Astrocyte (in vitro differentiated cells and primary cell): ENCODE measurements at regions not wholly inside any gene's neighbourhood (a gene's known extent, or its start where the extent isn't known, plus 50 kb on each side); places are given as distances from the start of the nearest gene placed in this dataset.

Experiments
- DNase-seq: peaks from one replicate; pipeline ENCODE4 v3.0.0-alpha.2; 2010; ENCODE audit warnings: low read depth
- FAIRE-seq: peaks from 2 replicates; lab custom pipeline; 2011; peaks lifted over from hg19 to GRCh38; lab: Jason Lieb, UNC
- H2AFZ ChIP-seq: 2 replicates; pipeline ENCODE4 v1.6.0; 2012; ENCODE audit warnings: low read depth, low read length, inconsistent platforms
- H3K27ac ChIP-seq: 2 replicates; pipeline ENCODE4 v1.5.1; 2011; ENCODE audit warnings: low read depth, low read length, inconsistent platforms
- H3K27me3 ChIP-seq: 2 replicates; pipeline ENCODE4 v1.6.0; 2011; ENCODE audit warnings: low read length, inconsistent platforms; ENCODE audit not compliant: insufficient read depth
- H3K36me3 ChIP-seq: 2 replicates; pipeline ENCODE4 v1.5.1; 2011; ENCODE audit warnings: low read length, inconsistent platforms; ENCODE audit not compliant: insufficient read depth
- H3K4me1 ChIP-seq: 2 replicates; pipeline ENCODE4 v1.5.1; 2011; ENCODE audit warnings: low read length, inconsistent platforms; ENCODE audit not compliant: insufficient read depth
- H3K4me2 ChIP-seq: 2 replicates; pipeline ENCODE4 v1.6.0; 2012; ENCODE audit warnings: low read length, inconsistent platforms
- H3K4me3 ChIP-seq: 2 replicates; pipeline ENCODE4 v1.5.1; 2011; ENCODE audit warnings: low read depth, mild to moderate bottlenecking, low read length, inconsistent platforms; ENCODE audit not compliant: insufficient read depth
- H3K79me2 ChIP-seq: 2 replicates; pipeline ENCODE4 v1.6.0; 2012; ENCODE audit warnings: mild to moderate bottlenecking, low read length, inconsistent platforms; ENCODE audit not compliant: insufficient read depth
- H3K9ac ChIP-seq: 2 replicates; pipeline ENCODE4 v1.6.0; 2012; ENCODE audit warnings: mild to moderate bottlenecking, low read length, inconsistent platforms
- H3K9me3 ChIP-seq: 2 replicates; pipeline ENCODE4 v1.5.1; 2012; ENCODE audit warnings: low read depth, mild to moderate bottlenecking, low read length, inconsistent platforms; ENCODE audit not compliant: insufficient read depth
- H4K20me1 ChIP-seq: 2 replicates; pipeline ENCODE4 v1.6.0; 2012; ENCODE audit warnings: low read length, inconsistent platforms; ENCODE audit not compliant: insufficient read depth
- H3K27ac Mint-ChIP-seq: one replicate; pipeline ENCODE4 v1.8.0; 2021; ENCODE audit warnings: mild to moderate bottlenecking, mixed read lengths; ENCODE audit not compliant: unreplicated experiment
- H3K27me3 Mint-ChIP-seq: one replicate; pipeline ENCODE4 v1.8.0; 2021; ENCODE audit warnings: low read depth, mixed read lengths; ENCODE audit not compliant: unreplicated experiment
- H3K36me3 Mint-ChIP-seq: one replicate; pipeline ENCODE4 v1.8.0; 2021; ENCODE audit warnings: low read depth, mixed read lengths; ENCODE audit not compliant: unreplicated experiment
- H3K4me1 Mint-ChIP-seq: one replicate; pipeline ENCODE4 v1.8.0; 2021; ENCODE audit warnings: low read depth, mixed read lengths; ENCODE audit not compliant: unreplicated experiment
- H3K4me3 Mint-ChIP-seq: one replicate; pipeline ENCODE4 v1.8.0; 2021; ENCODE audit warnings: mild to moderate bottlenecking, moderate library complexity, mixed read lengths; ENCODE audit not compliant: unreplicated experiment
- H3K9me3 Mint-ChIP-seq: one replicate; pipeline ENCODE4 v1.8.0; 2021; ENCODE audit warnings: mild to moderate bottlenecking, mixed read lengths; ENCODE audit not compliant: unreplicated experiment
- CTCF ChIP-seq: IDR thresholded peaks from 2 replicates; pipeline ENCODE4 v1.5.1; 2011; ENCODE audit warnings: low read depth, mild to moderate bottlenecking, inconsistent platforms, low read length, moderate library complexity; ENCODE audit not compliant: insufficient read depth
- EZH2 ChIP-seq: IDR thresholded peaks from 2 replicates; pipeline ENCODE4 v1.6.1; 2012; ENCODE audit warnings: mild to moderate bottlenecking, low read length, inconsistent platforms; ENCODE audit not compliant: insufficient read depth

- no peak for TF ChIP-seq EZH2
- TF ChIP-seq CTCF, result no peak
- Mint-ChIP-seq H3K27me3 (peaks cover 23% of the 10 kb centered on the region), H3K9me3 (no peaks in the 10 kb centered on the region), H3K4me1 (no peaks in the 10 kb centered on the region), H3K4me3 (no peak overlapping the region), H3K27ac (no peak overlapping the region), H3K36me3 (no peaks in the 10 kb centered on the region)
- no peaks in the 10 kb centered on the region for H3K36me3 ChIP-seq
- H4K20me1 ChIP-seq, result no peaks in the 10 kb centered on the region
- H3K27ac ChIP-seq, result no peak overlapping the region
- no peak overlapping the region for H2AFZ ChIP-seq
- no peak overlapping the region for H3K9ac ChIP-seq
- DNase-seq, result no peak
- no peaks in the 10 kb centered on the region for H3K27me3 ChIP-seq
- H3K79me2 ChIP-seq, result no peaks in the 10 kb centered on the region
- H3K4me3 ChIP-seq, result no peak overlapping the region
- no peak for FAIRE-seq
- no peaks in the 10 kb centered on the region for H3K9me3 ChIP-seq
- no peaks in the 10 kb centered on the region for H3K4me1 ChIP-seq
- no peak overlapping the region for H3K4me2 ChIP-seq
Observed at GRCh38 chr12:115801871-115802270, 475.6 kb downstream of the MED13L start.

- H3K4me2 ChIP-seq, result no peak overlapping the region
- FAIRE-seq, result no peak
- peaks cover 26% of the 10 kb centered on the region for H3K27me3 Mint-ChIP-seq
- H3K36me3 ChIP-seq, result no peaks in the 10 kb centered on the region
- no peaks in the 10 kb centered on the region for H3K27me3 ChIP-seq
- H3K9ac ChIP-seq, result no peak overlapping the region
- no peaks in the 10 kb centered on the region for H3K9me3 ChIP-seq
- no peaks in the 10 kb centered on the region for H3K79me2 ChIP-seq
- H3K36me3 Mint-ChIP-seq, result no peaks in the 10 kb centered on the region
- H3K27ac ChIP-seq, result no peak overlapping the region
- H3K9me3 Mint-ChIP-seq, result peaks cover 1% of the 10 kb centered on the region
- no peaks in the 10 kb centered on the region for H3K4me1 ChIP-seq
- H3K4me1 Mint-ChIP-seq, result no peaks in the 10 kb centered on the region
- H3K4me3 ChIP-seq, result no peak overlapping the region
- TF ChIP-seq EZH2, result no peak
- no peak for TF ChIP-seq CTCF
- no peak for DNase-seq
- no peak overlapping the region for H3K4me3 Mint-ChIP-seq
- H3K27ac Mint-ChIP-seq, result no peak overlapping the region
- H2AFZ ChIP-seq, result no peak overlapping the region
- H4K20me1 ChIP-seq, result no peaks in the 10 kb centered on the region
Observed at GRCh38 chr12:115799610-115800009, 477.9 kb downstream of the MED13L start.

GRCh38 chr12:115798309-115798917 lies 479.1 kb downstream of the MED13L start:
- no peaks in the 10 kb centered on the region for H3K9me3 ChIP-seq
- FAIRE-seq (no peak), DNase-seq (no peak)
- Mint-ChIP-seq H3K4me1 (no peaks in the 10 kb centered on the region), H3K27ac (no peak overlapping the region), H3K27me3 (peaks cover 28% of the 10 kb centered on the region), H3K4me3 (no peak overlapping the region), H3K36me3 (no peaks in the 10 kb centered on the region), H3K9me3 (peaks cover 1% of the 10 kb centered on the region)
- H3K27ac ChIP-seq, result no peak overlapping the region
- H3K9ac ChIP-seq, result no peak overlapping the region
- H3K27me3 ChIP-seq, result no peaks in the 10 kb centered on the region
- no peaks in the 10 kb centered on the region for H3K79me2 ChIP-seq
- TF ChIP-seq EZH2 (no peak), CTCF (no peak)
- H3K36me3 ChIP-seq, result no peaks in the 10 kb centered on the region
- H4K20me1 ChIP-seq, result no peaks in the 10 kb centered on the region
- no peaks in the 10 kb centered on the region for H3K4me1 ChIP-seq
- H3K4me3 ChIP-seq, result no peak overlapping the region
- H3K4me2 ChIP-seq, result no peak overlapping the region
- H2AFZ ChIP-seq, result no peak overlapping the region
